ENCODE measurements at regions not wholly inside any gene's neighbourhood (a gene's known extent, or its start where the extent isn't known, plus 50 kb on each side); places are given as distances from the start of the nearest gene placed in this dataset.
"Not testable (repeated sequence)": the region's sequence is repeated elsewhere in the genome, so short reads cannot be mapped to it uniquely, and the experiment has no call there.

GRCh38 chr5:166725593-166725992, 1565.9 kb upstream of the WWC1 start:
- H3K9me3 ChIP-seq (ENCODE audit: low read depth): no peaks in the 10 kb centered on the region
- H3K4me3 ChIP-seq: no peak overlapping the region
- no peaks in the 10 kb centered on the region for H3K36me3 ChIP-seq
- peak overlapping the region; percentile 74 for H3K27ac ChIP-seq
- TF ChIP-seq CTCF (IDR thresholded peaks at IDR 0.05; ENCODE audit: low read depth, low read length): no peak
- H3K27me3 ChIP-seq: no peaks in the 10 kb centered on the region
- peaks cover 18% of the 10 kb centered on the region for H3K4me1 ChIP-seq (ENCODE audit: low read depth)
- no peak for DNase-seq (ENCODE audit: low read depth in 1 of 2, low spot score in 1 of 2)

GRCh38 chr5:166726406-166726805, 1565.0 kb upstream of the WWC1 start:
- no peak for DNase-seq (ENCODE audit: low read depth in 1 of 2, low spot score in 1 of 2)
- H3K27me3 ChIP-seq: no peaks in the 10 kb centered on the region
- TF ChIP-seq CTCF (IDR thresholded peaks at IDR 0.05; ENCODE audit: low read depth, low read length): no peak
- H3K27ac ChIP-seq: peak overlapping the region; percentile 74
- no peak overlapping the region for H3K4me3 ChIP-seq
- H3K9me3 ChIP-seq (ENCODE audit: low read depth): no peaks in the 10 kb centered on the region
- H3K4me1 ChIP-seq (ENCODE audit: low read depth): peaks cover 18% of the 10 kb centered on the region
- H3K36me3 ChIP-seq: no peaks in the 10 kb centered on the region

GRCh38 chr5:166742951-166743350, 1548.5 kb upstream of the WWC1 start:
- H3K4me1 ChIP-seq (ENCODE audit: low read depth); H3K27ac ChIP-seq; H3K9me3 ChIP-seq (ENCODE audit: low read depth); DNase-seq (ENCODE audit: low read depth in 1 of 2, low spot score in 1 of 2); H3K36me3 ChIP-seq; H3K4me3 ChIP-seq; H3K27me3 ChIP-seq: not testable (repeated sequence)

GRCh38 chr5:166746506-166746905, 1544.9 kb upstream of the WWC1 start:
- Histone ChIP-seq H3K27ac (no peak overlapping the region), H3K4me3 (no peak overlapping the region), H3K27me3 (no peaks in the 10 kb centered on the region), H3K36me3 (no peaks in the 10 kb centered on the region), H3K4me1 (ENCODE audit: low read depth) (no peaks in the 10 kb centered on the region), H3K9me3 (ENCODE audit: low read depth) (no peaks in the 10 kb centered on the region)
- no peak for TF ChIP-seq CTCF (IDR thresholded peaks at IDR 0.05; ENCODE audit: low read depth, low read length)
- no peak for DNase-seq (ENCODE audit: low read depth in 1 of 2, low spot score in 1 of 2)

GRCh38 chr5:166750376-166750775, 1541.1 kb upstream of the WWC1 start:
- Histone ChIP-seq H3K9me3 (ENCODE audit: low read depth) (no peaks in the 10 kb centered on the region), H3K36me3 (no peaks in the 10 kb centered on the region), H3K27me3 (no peaks in the 10 kb centered on the region), H3K27ac (no peak overlapping the region), H3K4me1 (ENCODE audit: low read depth) (no peaks in the 10 kb centered on the region), H3K4me3 (no peak overlapping the region)
- DNase-seq (ENCODE audit: low read depth in 1 of 2, low spot score in 1 of 2): peak in 1 of 2 donors; percentile 34
- TF ChIP-seq CTCF (IDR thresholded peaks at IDR 0.05; ENCODE audit: low read depth, low read length): no peak

- peak in 1 of 2 donors; percentile 37 for DNase-seq (ENCODE audit: low read depth in 1 of 2, low spot score in 1 of 2)
- Histone ChIP-seq H3K9me3 (ENCODE audit: low read depth) (no peaks in the 10 kb centered on the region), H3K4me1 (ENCODE audit: low read depth) (no peaks in the 10 kb centered on the region), H3K4me3 (no peak overlapping the region), H3K36me3 (no peaks in the 10 kb centered on the region), H3K27me3 (no peaks in the 10 kb centered on the region), H3K27ac (no peak overlapping the region)
- TF ChIP-seq CTCF (IDR thresholded peaks at IDR 0.05; ENCODE audit: low read depth, low read length): no peak
Observed at GRCh38 chr5:166758151-166758550, 1533.3 kb upstream of the WWC1 start.

Measured in cardiac muscle cell (in vitro differentiated cells and primary cell).